GM12878 (cell line): ENCODE measurements at regions not wholly inside any gene's neighbourhood (a gene's known extent, or its start where the extent isn't known, plus 50 kb on each side); places are given as distances from the start of the nearest gene placed in this dataset.

Experiments used
- ATAC-seq: fragments of 200-7000 bp; cut with Tn5 transposase; 3 replicates; pipeline ENCODE4 v1.9.1; 2020; ENCODE audit warnings: mild to moderate bottlenecking, moderate library complexity
- BruUV-seq: library from RNA; stranded (reverse); fragments of 400-500 nt; replicated peaks from 2 replicates; lab custom pipeline; 2021; lab: Mats Ljungman, UMichigan
- CTCF ChIA-PET: fragments of 300-600 bp; sonication (Branson Sonifier 250); formaldehyde crosslinking; extraction: SDS; loops from one replicate; lab custom pipeline; 2021; ENCODE audit warnings: inconsistent platforms; lab: Yijun Ruan, JAX
- POLR2A ChIA-PET: fragments of 350-600 bp; formaldehyde crosslinking; extraction: SDS; loops from one replicate; lab custom pipeline; 2021; ENCODE audit warnings: inconsistent platforms; lab: Charles Lee
- RAD21 ChIA-PET: fragments of 300-600 bp; sonication (Branson Sonifier 250); formaldehyde crosslinking; loops from one replicate; lab custom pipeline; 2023; ENCODE audit warnings: antibody characterized with exemption; ENCODE audit not compliant: unreplicated experiment; lab: Charles Lee
- SMC1A ChIA-PET: fragments of 300-600 bp; sonication (Branson Sonifier 250); formaldehyde crosslinking; loops from one replicate; lab custom pipeline; 2023; ENCODE audit not compliant: unreplicated experiment, uncharacterized antibody; lab: Charles Lee
- DNase-seq: peaks from one replicate; pipeline ENCODE4 v3.0.0-alpha.2; 2011; ENCODE audit warnings: low read depth, low spot score
- FAIRE-seq: peaks from 3 replicates; lab custom pipeline; 2011; peaks lifted over from hg19 to GRCh38; lab: Jason Lieb, UNC
- H2AFZ ChIP-seq: 2 replicates; pipeline ENCODE4 v1.6.0; 2011; ENCODE audit warnings: low read depth, low read length, control low read depth; ENCODE audit not compliant: control insufficient read depth
- H3K27ac ChIP-seq: 2 replicates; pipeline ENCODE4 v1.5.1; 2011; ENCODE audit warnings: control low read depth; ENCODE audit not compliant: control insufficient read depth, insufficient read depth
- H3K27me3 ChIP-seq, 2 experiments: replicated peaks in 1 of 2; 2 replicates each; pipeline versions ENCODE4 v1.6.0 to v1.6.1; 2011; ENCODE audit warnings: low read length in 1 of 2; ENCODE audit not compliant: control insufficient read depth in 2 of 2, insufficient read depth in 2 of 2
- H3K36me3 ChIP-seq, 2 experiments: 2 replicates each; pipeline ENCODE4 v1.5.1; 2011; ENCODE audit warnings: low read length in 1 of 2; ENCODE audit not compliant: control insufficient read depth in 2 of 2, insufficient read depth in 2 of 2
- H3K4me1 ChIP-seq: 2 replicates; pipeline ENCODE4 v1.6.1; 2011; ENCODE audit warnings: mild to moderate bottlenecking, low read length, moderate library complexity, mixed read lengths; ENCODE audit not compliant: control insufficient read depth, insufficient read depth
- H3K4me2 ChIP-seq: 2 replicates; pipeline ENCODE4 v1.6.0; 2011; ENCODE audit warnings: control low read depth; ENCODE audit not compliant: control insufficient read depth, insufficient read depth
- H3K4me3 ChIP-seq: fragments of 200-600 bp; sonication (generic); 2 replicates; pipeline ENCODE4 v1.5.1; 2016
- H3K79me2 ChIP-seq: 2 replicates; pipeline ENCODE4 v1.6.0; 2011; ENCODE audit warnings: low read length; ENCODE audit not compliant: control insufficient read depth, insufficient read depth
- H3K9ac ChIP-seq: 2 replicates; pipeline ENCODE4 v1.8.0; 2011; ENCODE audit warnings: low read length, control low read depth, mixed read lengths; ENCODE audit not compliant: control insufficient read depth, insufficient read depth
- H3K9me3 ChIP-seq: replicated peaks from 3 replicates; pipeline ENCODE4 v1.5.1; 2011; ENCODE audit warnings: mild to moderate bottlenecking, low read length; ENCODE audit not compliant: control insufficient read depth, insufficient read depth
- H4K20me1 ChIP-seq: 2 replicates; pipeline ENCODE4 v1.6.0; 2011; ENCODE audit not compliant: control insufficient read depth, insufficient read depth
- ATF7 ChIP-seq: fragments of 450-650 bp; IDR thresholded peaks from 2 replicates; pipeline ENCODE4 v1.6.1; 2016; ENCODE audit warnings: low read depth, mild to moderate bottlenecking
- CEBPB ChIP-seq, 2 experiments: fragments of 150-350 bp in 1 of 2; IDR thresholded peaks; 2 replicates each; pipeline ENCODE4 v1.6.1; 2012 to 2014; ENCODE audit warnings: low read depth in 2 of 2, low read length in 2 of 2, borderline replicate concordance in 1 of 2, inconsistent platforms in 1 of 2
- HDGF ChIP-seq: fragments of 450-650 bp; IDR thresholded peaks from 2 replicates; pipeline ENCODE4 v1.6.1; 2016; ENCODE audit warnings: antibody characterized with exemption
- IKZF2 ChIP-seq, 2 experiments: fragments of 450-650 bp; IDR thresholded peaks; 2 replicates each; pipeline ENCODE4 v1.6.1; 2017; ENCODE audit warnings: mild to moderate bottlenecking in 2 of 2, moderate library complexity in 2 of 2
- NFIC ChIP-seq: IDR thresholded peaks from 2 replicates; pipeline ENCODE4 v1.6.1; 2012; ENCODE audit warnings: low read depth, mild to moderate bottlenecking, inconsistent platforms, low read length, moderate library complexity
- RBBP5 ChIP-seq: fragments of 200-600 bp; sonication (generic); conservative IDR thresholded peaks from 2 replicates; pipeline ENCODE4 v1.6.1; 2016
- SMAD5 ChIP-seq: IDR thresholded peaks from 2 replicates; pipeline ENCODE4 v1.6.1; 2016; ENCODE audit warnings: antibody characterized with exemption, low read depth
- SMC3 ChIP-seq: IDR thresholded peaks from 2 replicates; pipeline ENCODE4 v1.6.1; 2011; ENCODE audit warnings: low read length, improper control_type of control experiment, borderline replicate concordance
- SRF ChIP-seq, 2 experiments: IDR thresholded peaks; 2 replicates each; pipeline ENCODE4 v1.6.1; 2011; ENCODE audit warnings: low read depth in 2 of 2, low read length in 2 of 2, mild to moderate bottlenecking in 1 of 2, moderate library complexity in 1 of 2
- ZNF274 ChIP-seq: IDR thresholded peaks from one replicate; pipeline ENCODE4 v1.8.0; 2011; ENCODE audit not compliant: insufficient read length, insufficient read depth
- WGBS: methylation state at CpG from one replicate; pipeline ENCODE4 v1.1.6; 2016; ENCODE audit warnings: low lambda C conversion rate; ENCODE audit not compliant: insufficient replicate concordance, insufficient coverage; ENCODE audit errors: missing lambda C conversion rate; 5-methylcytosine and 5-hydroxymethylcytosine counted together
- in situ Hi-C: fragments of 300-500 bp; cut with MboI; formaldehyde crosslinking; loops from 9 replicates; pipeline ENCODE4 v1.14.3; 2018; ENCODE audit warnings: mixed read lengths
- intact Hi-C: fragments of 100-400 bp; cut with micrococcal nuclease; formaldehyde crosslinking; loops from one replicate; pipeline ENCODE4 v1.14.2; 2022; ENCODE audit not compliant: unreplicated experiment
- TF ChIP-seq, protein P1 (sequence below): IDR thresholded peaks from 2 replicates; pipeline ENCODE4 v1.6.1; 2012; ENCODE audit warnings: low read length, inconsistent platforms
- TF ChIP-seq, protein P2 (sequence below): fragments of 450-650 bp; IDR thresholded peaks from 2 replicates; pipeline ENCODE4 v1.6.1; 2018; ENCODE audit warnings: mild to moderate bottlenecking, low read depth, moderate library complexity; ENCODE audit not compliant: partially characterized antibody
- TF ChIP-seq, protein P3 (sequence below): fragments of 450-650 bp; formaldehyde crosslinking; IDR thresholded peaks from 2 replicates; pipeline ENCODE4 v1.5.0; 2022; ENCODE audit warnings: mild to moderate bottlenecking, missing genetic modification characterization
- TF ChIP-seq, protein P4 (sequence below): fragments of 450-650 bp; IDR thresholded peaks from 2 replicates; pipeline ENCODE4 v1.6.1; 2014; ENCODE audit warnings: mild to moderate bottlenecking

DNA sequence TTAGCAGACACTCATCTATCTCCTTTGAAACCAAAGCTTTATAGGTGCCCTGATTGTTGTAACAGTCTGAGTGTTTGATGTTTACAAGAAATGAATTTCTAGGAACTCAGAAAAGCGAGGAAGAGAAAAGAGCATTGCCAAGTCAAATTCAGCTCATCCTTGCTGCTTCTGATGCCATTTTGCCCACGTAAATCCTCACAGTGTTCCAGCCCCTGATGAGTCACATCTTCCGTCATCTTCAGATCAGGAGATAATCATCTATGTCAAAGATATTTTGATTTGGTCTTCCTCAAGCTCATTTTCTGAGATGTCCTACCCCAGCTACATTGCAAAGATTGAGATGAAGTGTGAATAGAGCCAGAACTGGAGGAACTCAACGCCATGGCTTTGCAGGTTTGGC lies 426.2 kb downstream of the BMP2 start:
- Histone ChIP-seq H3K4me2 (no peak overlapping the region), H3K4me1 (no peaks in the 10 kb centered on the region), H2AFZ (no peak overlapping the region), H4K20me1 (no peaks in the 10 kb centered on the region), H3K27ac (no peak overlapping the region), H3K79me2 (no peaks in the 10 kb centered on the region), H3K9me3 (no peaks in the 10 kb centered on the region), H3K36me3 (no peaks in the 10 kb centered on the region), H3K27me3 (no peaks in the 10 kb centered on the region), H3K9ac (no peak overlapping the region), H3K4me3 (no peak overlapping the region)
- no peak for DNase-seq
- ChIA-PET SMC1A (interaction anchor here (0.9 kb wide), 1 partner anchor 130 kb away, joined by 3 read pairs; no protein-coding TSS in a partner anchor), RAD21 (no interaction called here), CTCF (no interaction called here), POLR2A (no interaction called here)
- no peak for ATAC-seq
- intact Hi-C loops, result loop anchor here (10.0 kb wide), 1 partner anchor 61 kb away; no protein-coding TSS in a partner anchor
- no TSS peak for BruUV-seq
- in situ Hi-C loops, result no loop called here
- no peak for FAIRE-seq
- 17% methylated on average over 4 of the region's 4 CpGs for WGBS
- TF ChIP-seq SMAD5 (no peak), NFIC (no peak), HDGF (no peak), IKZF2 (IDR thresholded peaks at IDR 0.05) (no peak), SMC3 (no peak), CEBPB (IDR thresholded peaks at IDR 0.05; ENCODE audit: borderline replicate concordance in 1 of 2, low read depth in 2 of 2, low read length in 2 of 2) (no peak), ATF7 (no peak), RBBP5 (no peak), SRF (IDR thresholded peaks at IDR 0.05; ENCODE audit: low read depth in 2 of 2, low read length in 2 of 2) (no peak), ZNF274 (no peak)
- TF ChIP-seq, protein P1, sequence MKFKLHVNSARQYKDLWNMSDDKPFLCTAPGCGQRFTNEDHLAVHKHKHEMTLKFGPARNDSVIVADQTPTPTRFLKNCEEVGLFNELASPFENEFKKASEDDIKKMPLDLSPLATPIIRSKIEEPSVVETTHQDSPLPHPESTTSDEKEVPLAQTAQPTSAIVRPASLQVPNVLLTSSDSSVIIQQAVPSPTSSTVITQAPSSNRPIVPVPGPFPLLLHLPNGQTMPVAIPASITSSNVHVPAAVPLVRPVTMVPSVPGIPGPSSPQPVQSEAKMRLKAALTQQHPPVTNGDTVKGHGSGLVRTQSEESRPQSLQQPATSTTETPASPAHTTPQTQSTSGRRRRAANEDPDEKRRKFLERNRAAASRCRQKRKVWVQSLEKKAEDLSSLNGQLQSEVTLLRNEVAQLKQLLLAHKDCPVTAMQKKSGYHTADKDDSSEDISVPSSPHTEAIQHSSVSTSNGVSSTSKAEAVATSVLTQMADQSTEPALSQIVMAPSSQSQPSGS, result no peak
- TF ChIP-seq, protein P2, sequence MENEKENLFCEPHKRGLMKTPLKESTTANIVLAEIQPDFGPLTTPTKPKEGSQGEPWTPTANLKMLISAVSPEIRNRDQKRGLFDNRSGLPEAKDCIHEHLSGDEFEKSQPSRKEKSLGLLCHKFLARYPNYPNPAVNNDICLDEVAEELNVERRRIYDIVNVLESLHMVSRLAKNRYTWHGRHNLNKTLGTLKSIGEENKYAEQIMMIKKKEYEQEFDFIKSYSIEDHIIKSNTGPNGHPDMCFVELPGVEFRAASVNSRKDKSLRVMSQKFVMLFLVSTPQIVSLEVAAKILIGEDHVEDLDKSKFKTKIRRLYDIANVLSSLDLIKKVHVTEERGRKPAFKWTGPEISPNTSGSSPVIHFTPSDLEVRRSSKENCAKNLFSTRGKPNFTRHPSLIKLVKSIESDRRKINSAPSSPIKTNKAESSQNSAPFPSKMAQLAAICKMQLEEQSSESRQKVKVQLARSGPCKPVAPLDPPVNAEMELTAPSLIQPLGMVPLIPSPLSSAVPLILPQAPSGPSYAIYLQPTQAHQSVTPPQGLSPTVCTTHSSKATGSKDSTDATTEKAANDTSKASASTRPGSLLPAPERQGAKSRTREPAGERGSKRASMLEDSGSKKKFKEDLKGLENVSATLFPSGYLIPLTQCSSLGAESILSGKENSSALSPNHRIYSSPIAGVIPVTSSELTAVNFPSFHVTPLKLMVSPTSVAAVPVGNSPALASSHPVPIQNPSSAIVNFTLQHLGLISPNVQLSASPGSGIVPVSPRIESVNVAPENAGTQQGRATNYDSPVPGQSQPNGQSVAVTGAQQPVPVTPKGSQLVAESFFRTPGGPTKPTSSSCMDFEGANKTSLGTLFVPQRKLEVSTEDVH, result no peak
- TF ChIP-seq, protein P3, sequence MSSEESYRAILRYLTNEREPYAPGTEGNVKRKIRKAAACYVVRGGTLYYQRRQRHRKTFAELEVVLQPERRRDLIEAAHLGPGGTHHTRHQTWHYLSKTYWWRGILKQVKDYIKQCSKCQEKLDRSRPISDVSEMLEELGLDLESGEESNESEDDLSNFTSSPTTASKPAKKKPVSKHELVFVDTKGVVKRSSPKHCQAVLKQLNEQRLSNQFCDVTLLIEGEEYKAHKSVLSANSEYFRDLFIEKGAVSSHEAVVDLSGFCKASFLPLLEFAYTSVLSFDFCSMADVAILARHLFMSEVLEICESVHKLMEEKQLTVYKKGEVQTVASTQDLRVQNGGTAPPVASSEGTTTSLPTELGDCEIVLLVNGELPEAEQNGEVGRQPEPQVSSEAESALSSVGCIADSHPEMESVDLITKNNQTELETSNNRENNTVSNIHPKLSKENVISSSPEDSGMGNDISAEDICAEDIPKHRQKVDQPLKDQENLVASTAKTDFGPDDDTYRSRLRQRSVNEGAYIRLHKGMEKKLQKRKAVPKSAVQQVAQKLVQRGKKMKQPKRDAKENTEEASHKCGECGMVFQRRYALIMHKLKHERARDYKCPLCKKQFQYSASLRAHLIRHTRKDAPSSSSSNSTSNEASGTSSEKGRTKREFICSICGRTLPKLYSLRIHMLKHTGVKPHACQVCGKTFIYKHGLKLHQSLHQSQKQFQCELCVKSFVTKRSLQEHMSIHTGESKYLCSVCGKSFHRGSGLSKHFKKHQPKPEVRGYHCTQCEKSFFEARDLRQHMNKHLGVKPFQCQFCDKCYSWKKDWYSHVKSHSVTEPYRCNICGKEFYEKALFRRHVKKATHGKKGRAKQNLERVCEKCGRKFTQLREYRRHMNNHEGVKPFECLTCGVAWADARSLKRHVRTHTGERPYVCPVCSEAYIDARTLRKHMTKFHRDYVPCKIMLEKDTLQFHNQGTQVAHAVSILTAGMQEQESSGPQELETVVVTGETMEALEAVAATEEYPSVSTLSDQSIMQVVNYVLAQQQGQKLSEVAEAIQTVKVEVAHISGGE, result no peak
- TF ChIP-seq, protein P4, sequence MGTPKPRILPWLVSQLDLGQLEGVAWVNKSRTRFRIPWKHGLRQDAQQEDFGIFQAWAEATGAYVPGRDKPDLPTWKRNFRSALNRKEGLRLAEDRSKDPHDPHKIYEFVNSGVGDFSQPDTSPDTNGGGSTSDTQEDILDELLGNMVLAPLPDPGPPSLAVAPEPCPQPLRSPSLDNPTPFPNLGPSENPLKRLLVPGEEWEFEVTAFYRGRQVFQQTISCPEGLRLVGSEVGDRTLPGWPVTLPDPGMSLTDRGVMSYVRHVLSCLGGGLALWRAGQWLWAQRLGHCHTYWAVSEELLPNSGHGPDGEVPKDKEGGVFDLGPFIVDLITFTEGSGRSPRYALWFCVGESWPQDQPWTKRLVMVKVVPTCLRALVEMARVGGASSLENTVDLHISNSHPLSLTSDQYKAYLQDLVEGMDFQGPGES, result no peak
